ENCODE measurements at regions not wholly inside any gene's neighbourhood (a gene's known extent, or its start where the extent isn't known, plus 50 kb on each side); places are given as distances from the start of the nearest gene placed in this dataset.

DNA sequence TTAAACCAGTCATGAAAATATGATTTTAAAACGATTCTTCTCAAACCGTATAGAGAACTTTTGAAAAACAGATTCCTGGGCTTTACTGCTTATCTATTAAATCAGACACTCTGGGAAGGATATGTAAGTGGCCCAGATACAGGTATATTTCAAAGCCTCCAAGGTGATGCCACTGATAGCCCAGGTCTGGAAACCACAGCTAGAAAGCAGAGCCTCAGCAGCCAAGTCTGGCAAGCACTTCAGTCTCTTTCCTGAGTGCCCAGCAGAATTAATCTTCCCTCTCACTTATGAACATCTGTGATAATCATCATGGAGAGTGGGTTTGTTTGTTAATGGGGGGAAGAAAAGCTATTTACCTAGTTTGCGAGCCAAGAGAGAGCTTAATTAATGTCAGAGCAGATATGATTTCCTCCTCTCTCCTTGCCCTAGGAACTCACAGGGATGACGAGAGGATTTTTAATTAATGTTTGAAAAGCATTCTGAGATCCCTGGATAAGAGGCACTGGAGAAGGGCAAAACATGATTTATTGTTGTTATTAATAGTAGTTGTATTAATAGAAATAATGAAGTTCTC is 368.4 kb downstream of the TLE1 start:
- Histone ChIP-seq H3K9me3 (peaks cover 0 to 10% (median 4%) of the 10 kb centered on the region in 4 donors), H3K36me3 (no peaks in the 10 kb centered on the region), H3K4me3 (no peak overlapping the region), H3K27me3 (no peaks in the 10 kb centered on the region), H3K4me1 (no peaks in the 10 kb centered on the region), H3K27ac (no peak overlapping the region)
- no peak for DNase-seq
- TF ChIP-seq, protein P1, sequence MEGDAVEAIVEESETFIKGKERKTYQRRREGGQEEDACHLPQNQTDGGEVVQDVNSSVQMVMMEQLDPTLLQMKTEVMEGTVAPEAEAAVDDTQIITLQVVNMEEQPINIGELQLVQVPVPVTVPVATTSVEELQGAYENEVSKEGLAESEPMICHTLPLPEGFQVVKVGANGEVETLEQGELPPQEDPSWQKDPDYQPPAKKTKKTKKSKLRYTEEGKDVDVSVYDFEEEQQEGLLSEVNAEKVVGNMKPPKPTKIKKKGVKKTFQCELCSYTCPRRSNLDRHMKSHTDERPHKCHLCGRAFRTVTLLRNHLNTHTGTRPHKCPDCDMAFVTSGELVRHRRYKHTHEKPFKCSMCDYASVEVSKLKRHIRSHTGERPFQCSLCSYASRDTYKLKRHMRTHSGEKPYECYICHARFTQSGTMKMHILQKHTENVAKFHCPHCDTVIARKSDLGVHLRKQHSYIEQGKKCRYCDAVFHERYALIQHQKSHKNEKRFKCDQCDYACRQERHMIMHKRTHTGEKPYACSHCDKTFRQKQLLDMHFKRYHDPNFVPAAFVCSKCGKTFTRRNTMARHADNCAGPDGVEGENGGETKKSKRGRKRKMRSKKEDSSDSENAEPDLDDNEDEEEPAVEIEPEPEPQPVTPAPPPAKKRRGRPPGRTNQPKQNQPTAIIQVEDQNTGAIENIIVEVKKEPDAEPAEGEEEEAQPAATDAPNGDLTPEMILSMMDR (IDR thresholded peaks at IDR 0.05), result no peak
- TF ChIP-seq EP300 (IDR thresholded peaks at IDR 0.05), result no peak
- TF ChIP-seq POLR2AphosphoS5 (IDR thresholded peaks at IDR 0.05), result no peak
- intact Hi-C loops (cut with DNase I), result no loop called here
- WGBS, 2 donors, result 70 to 84% methylated on average over 4 of the region's 4 CpGs

DNA sequence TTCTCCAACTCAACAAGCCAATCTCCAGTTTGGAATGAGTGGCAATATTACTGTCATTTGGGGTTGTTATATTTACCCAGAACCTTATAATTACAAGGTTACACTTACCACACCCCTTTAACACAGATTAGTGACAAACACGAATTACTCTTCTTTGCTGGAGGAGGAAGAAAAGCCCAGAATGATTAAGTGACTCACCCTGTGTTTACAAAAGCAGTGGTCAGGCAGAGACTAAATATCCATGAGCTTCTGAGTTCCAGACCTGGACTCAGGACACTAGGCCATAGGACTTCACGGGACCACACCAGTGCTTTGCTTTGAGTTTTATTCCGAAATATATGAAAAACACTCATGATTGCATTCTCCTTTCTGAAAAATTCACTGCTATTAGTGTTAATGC is 370.8 kb downstream of the TLE1 start:
- intact Hi-C loops (cut with DNase I), result no loop called here
- WGBS, 2 donors, result 54 to 82% methylated on average over 3 of the region's 3 CpGs
- no peak overlapping the region for H3K4me3 ChIP-seq

DNA sequence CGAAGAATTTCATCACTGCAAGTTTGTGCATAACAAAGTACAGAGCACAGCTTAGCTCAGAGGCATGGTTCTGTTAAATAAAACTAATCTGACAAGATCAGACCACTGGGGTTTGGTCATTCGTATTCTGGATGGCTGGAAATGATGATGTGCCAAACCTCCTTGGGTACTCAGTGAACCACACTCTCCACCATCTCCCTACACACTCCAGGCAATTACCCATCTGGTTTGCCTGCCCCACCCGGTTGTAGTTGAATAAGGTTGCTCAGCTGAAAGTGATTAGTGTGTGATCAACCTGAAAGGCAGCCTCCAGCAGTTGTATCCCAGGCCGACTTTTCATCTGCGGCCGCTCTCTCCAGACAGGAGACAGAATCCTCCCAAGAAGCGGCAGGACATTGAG is 371.4 kb downstream of the TLE1 start:
- no peak for TF ChIP-seq POLR2A (IDR thresholded peaks at IDR 0.05)
- no peak for TF ChIP-seq POLR2AphosphoS5 (IDR thresholded peaks at IDR 0.05)
- TF ChIP-seq EP300 (IDR thresholded peaks at IDR 0.05), result no peak
- TF ChIP-seq, protein P1 (IDR thresholded peaks at IDR 0.05), result no peak
- WGBS, 2 donors, result 78 to 83% methylated on average over 7 of the region's 7 CpGs
- no peaks in the 10 kb centered on the region for H3K4me1 ChIP-seq
- no peak for DNase-seq
- no peak overlapping the region for H3K27ac ChIP-seq
- no peak overlapping the region for H3K4me3 ChIP-seq
- no peaks in the 10 kb centered on the region for H3K36me3 ChIP-seq
- no peaks in the 10 kb centered on the region for H3K27me3 ChIP-seq
- intact Hi-C loops (cut with DNase I), result no loop called here
- no peaks in the 10 kb centered on the region for H3K9me3 ChIP-seq

More for the DNA sequence above, 370.8 kb downstream of the TLE1 start:
- no peak for TF ChIP-seq EP300 (IDR thresholded peaks at IDR 0.05)
- TF ChIP-seq POLR2AphosphoS5 (IDR thresholded peaks at IDR 0.05), result no peak
- no peak for TF ChIP-seq POLR2A (IDR thresholded peaks at IDR 0.05)
- TF ChIP-seq, protein P1 (IDR thresholded peaks at IDR 0.05), result no peak
- H3K9me3 ChIP-seq, result no peaks in the 10 kb centered on the region
- H3K36me3 ChIP-seq, result no peaks in the 10 kb centered on the region
- H3K4me1 ChIP-seq, result no peaks in the 10 kb centered on the region
- DNase-seq, result no peak
- no peak overlapping the region for H3K27ac ChIP-seq
- no peaks in the 10 kb centered on the region for H3K27me3 ChIP-seq

DNA sequence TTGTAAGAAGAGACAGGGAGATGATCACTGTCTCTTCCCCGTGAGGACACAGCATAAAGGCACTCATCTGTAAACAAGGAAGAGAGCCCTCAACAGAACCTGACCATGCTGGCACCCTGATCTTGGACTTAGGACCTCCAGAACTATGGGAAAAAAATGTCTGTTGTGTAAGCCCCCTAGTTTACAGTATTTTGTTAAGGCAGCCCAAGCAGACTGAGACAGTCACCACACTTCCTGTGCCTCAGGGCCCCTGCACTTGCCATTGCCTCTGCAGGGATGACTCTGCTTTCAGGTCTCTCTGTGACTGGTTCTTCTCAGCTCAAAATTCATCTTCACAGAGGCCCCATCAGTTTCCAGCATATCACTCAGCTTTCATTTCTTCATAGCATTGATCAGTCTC is 372.1 kb downstream of the TLE1 start:
- DNase-seq, result no peak
- Histone ChIP-seq H3K27ac (no peak overlapping the region), H3K4me1 (no peaks in the 10 kb centered on the region), H3K36me3 (no peaks in the 10 kb centered on the region), H3K9me3 (no peaks in the 10 kb centered on the region), H3K4me3 (no peak overlapping the region), H3K27me3 (no peaks in the 10 kb centered on the region)
- 92 to 98% methylated on average over 1 of the region's 1 CpG for WGBS, 2 donors
- intact Hi-C loops (cut with DNase I), result no loop called here
- no peak for TF ChIP-seq POLR2A (IDR thresholded peaks at IDR 0.05)
- TF ChIP-seq, protein P1 (IDR thresholded peaks at IDR 0.05), result no peak
- TF ChIP-seq POLR2AphosphoS5 (IDR thresholded peaks at IDR 0.05), result no peak
- no peak for TF ChIP-seq EP300 (IDR thresholded peaks at IDR 0.05)

DNA sequence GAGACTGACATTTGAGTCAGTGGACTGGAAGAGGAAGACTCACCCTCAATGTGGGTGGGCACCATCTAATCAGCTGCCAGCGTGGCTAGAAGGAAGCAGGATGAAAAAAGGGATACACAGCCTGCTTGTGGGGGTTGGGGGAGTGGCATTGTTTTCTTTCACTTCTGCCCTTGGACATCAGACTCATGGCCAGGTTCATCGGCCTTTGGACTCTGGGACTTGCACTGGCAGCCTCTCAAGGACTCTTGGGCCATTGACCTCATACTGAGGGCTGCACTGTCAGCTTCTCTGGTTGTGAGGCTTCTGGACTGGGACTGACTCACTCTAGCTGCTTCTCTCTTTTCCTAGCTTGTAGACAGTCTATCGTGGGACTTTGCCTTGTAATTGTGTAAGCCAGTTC is 374.9 kb downstream of the TLE1 start:
- TF ChIP-seq POLR2AphosphoS5 (IDR thresholded peaks at IDR 0.05) (no peak), EP300 (IDR thresholded peaks at IDR 0.05) (no peak), POLR2A (IDR thresholded peaks at IDR 0.05) (no peak)
- TF ChIP-seq, protein P1 (IDR thresholded peaks at IDR 0.05), result no peak
- no peaks in the 10 kb centered on the region for H3K36me3 ChIP-seq
- no peak for DNase-seq
- H3K27ac ChIP-seq, result no peak overlapping the region
- no peaks in the 10 kb centered on the region for H3K9me3 ChIP-seq
- WGBS, 2 donors, result 65 to 81% methylated on average over 3 of the region's 3 CpGs
- no peaks in the 10 kb centered on the region for H3K27me3 ChIP-seq
- intact Hi-C loops (cut with DNase I), result no loop called here
- H3K4me1 ChIP-seq, result no peaks in the 10 kb centered on the region
- H3K4me3 ChIP-seq, result no peak overlapping the region

Data from sigmoid colon (tissue), 6 donors.